ENCODE measurements at regions not wholly inside any gene's neighbourhood (a gene's known extent, or its start where the extent isn't known, plus 50 kb on each side); places are given as distances from the start of the nearest gene placed in this dataset.
A peak's percentile ranks its signal among the peaks of the same experiment; 100 is the strongest.
"Not testable (repeated sequence)": the region's sequence is repeated elsewhere in the genome, so short reads cannot be mapped to it uniquely, and the experiment has no call there.

DNA sequence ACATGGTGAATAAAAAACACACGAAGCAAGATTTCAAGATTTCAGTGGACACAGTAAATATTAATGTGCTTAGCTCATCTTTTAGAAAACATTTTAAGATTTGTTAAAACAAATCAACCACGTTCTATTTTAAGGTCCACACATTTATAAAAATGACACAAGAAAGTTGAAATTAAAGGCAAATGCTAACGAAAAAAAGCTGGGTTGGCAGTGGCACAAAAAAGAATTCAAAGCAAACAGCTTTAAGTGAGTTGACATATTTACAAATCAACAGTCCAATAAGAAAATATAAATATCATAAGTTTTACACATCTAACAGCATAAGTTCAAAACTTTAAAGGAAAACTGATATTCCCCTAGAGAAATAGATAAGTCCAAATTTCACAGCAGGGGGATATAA lies 430.4 kb upstream of the CCDC54 start:
- no peak for DNase-seq

- peak; percentile 43 for DNase-seq
These were observed 420.2 kb upstream of the CCDC54 start for GRCh38 chr3:106957029-106957428.

DNA sequence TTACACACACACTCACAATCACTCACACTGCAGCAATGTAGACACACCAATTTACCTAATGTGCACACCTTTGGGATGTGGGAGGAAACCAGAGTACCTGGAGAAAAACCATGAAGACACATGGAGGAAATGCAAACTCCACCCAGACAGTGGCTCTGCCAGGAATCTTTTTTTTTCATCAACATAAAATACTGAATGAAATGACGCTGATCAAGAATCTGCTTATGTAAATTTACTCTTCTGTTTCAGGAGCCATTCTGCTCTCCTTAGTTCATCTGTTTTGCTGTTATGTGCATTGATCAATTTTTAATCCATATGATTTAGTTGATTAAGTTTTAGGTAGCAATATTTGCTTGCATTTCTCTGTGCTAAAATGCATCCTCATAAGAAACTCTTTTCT lies 414.2 kb upstream of the CCDC54 start:
- DNase-seq, result no peak

DNA sequence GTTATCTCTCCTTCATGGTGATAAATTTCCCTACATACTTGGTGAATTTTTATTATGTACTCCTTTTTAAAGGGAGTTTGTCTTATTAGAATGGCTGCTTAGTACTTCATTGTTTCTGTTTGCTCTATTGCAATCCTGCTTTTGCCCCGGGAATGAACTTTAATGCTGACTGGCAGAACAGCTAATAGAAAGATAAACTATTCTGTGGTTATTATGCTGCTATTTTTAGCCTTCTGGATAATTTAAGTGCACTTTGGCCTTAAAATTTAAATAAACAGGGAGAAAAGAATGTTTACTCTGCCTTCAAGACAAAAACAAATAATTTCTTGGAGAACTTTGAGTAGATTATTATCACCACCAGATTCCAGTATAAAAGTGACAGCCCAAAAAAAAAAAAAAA lies 413.8 kb upstream of the CCDC54 start:
- peak; percentile 15 for DNase-seq

DNA sequence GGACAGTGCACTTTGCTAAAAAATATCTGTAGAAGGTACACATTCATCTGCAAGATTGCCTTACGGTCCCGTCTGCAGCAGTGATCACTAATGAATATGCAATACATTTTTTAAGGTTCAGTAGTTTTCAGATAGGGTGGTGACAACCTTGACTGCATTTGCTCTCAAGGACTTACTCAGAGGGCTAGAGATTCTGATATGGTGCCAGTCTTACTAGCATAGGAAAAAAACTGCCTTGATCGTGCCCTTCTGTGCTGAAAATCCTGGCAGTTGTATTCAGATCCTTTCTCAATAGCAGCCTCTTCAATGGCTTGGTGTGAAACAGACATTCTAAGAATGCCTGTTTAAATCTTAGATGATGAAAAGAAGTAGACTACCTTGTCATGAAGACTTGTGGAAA lies 411.9 kb upstream of the CCDC54 start:
- no peak for DNase-seq

DNA sequence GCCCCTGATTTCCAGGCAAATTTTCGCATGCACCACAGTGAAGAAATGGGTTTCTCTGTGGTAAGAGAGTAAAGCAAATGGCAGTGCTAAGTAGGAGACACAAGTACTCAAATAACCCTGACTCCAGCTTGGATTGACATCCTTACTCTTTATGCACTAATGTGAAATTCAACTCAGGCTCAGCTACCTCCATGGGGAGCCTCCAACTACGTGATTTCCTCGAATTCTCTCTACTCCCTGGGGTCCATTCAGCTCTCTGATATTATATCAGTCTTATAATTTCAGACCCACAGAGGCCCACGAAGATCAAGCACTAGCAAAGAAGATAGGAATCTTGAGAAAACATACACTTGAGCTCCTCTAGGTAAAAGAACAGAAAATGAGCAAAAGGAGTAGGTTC lies 407.6 kb upstream of the CCDC54 start:
- DNase-seq, result no peak

DNA sequence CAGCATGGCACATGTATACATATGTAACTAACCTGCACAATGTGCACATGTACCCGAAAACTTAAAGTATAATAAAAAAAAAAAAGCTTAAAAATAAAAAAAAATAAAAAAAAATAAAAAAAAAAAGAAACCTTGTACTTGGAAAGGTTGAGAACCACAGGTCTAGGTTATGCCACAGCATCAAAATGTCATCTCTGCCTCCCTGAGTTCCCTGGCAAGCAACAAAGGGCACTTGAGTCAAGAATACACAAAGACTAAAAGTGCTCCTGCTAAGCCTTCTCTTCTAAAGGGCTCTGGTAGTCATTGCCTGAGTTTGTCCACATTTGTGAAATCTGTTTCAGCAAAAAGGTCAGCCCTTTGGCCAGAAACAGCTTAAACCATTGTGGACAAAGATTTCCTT lies 395.8 kb upstream of the CCDC54 start:
- no peak for DNase-seq

- DNase-seq, result no peak
These were observed 391.5 kb upstream of the CCDC54 start for GRCh38 chr3:106985721-106986120.

GRCh38 chr3:106998841-106999682 lies 378.2 kb upstream of the CCDC54 start:
- not testable (repeated sequence) for DNase-seq

GRCh38 chr3:107001635-107002034 lies 375.6 kb upstream of the CCDC54 start:
- DNase-seq, result peak; percentile 50

DNA sequence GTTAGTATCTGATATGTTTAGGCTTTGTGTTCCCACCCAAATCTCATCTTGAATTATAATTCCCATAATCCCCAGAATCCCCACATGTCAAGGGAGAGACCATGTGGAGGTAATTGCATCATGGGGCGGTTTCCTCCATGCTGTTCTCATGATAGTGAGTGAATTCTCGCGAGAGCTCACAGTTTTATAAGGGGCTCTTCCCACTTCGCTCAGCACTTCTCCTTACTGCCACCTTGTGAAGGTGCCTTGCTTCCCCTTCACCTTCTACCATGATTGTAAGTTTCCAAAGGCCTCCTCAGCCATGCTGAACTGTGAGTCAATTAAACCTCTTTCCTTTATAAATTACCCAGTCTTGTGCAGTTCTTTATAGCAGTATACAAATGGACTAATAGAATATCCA lies 371.9 kb upstream of the CCDC54 start:
- not testable (repeated sequence) for DNase-seq

DNA sequence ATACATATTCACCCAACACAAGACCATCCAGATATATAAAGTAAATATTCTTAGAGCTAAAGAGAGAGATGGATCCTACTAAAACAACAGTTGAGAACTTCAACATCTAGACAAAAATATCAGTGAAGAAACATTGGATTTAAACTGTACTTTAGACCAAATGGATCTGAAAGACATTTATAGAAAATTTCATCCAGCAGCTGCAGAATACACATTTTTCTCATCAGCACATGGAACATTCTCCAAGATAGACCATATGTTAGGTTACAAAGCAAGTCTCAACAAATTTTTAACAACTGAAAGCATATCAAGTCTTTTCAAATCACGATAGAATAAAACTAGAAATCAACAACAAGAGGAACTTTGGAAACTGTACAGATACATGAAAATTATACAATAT lies 369.0 kb upstream of the CCDC54 start:
- DNase-seq, result no peak

DNA sequence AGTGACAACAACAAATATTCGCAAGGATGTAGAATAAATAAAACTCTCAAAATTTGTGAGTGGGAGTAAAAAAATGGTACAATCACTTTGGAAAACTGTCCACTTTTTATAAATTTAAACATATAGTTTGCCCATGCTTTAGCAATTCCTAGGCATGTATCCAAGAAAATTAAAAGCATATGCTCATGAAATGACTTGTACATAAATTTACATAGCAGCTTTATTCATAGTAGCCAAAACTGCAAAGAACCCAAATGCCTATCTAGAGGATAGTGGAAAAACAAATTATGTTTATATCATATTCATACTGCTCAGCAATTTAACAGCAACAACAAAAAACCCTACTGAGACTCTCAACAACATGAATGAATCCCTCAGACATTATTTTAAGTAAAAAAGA lies 363.6 kb upstream of the CCDC54 start:
- no peak for DNase-seq

GRCh38 chr3:107024551-107025026 lies 352.6 kb upstream of the CCDC54 start:
- peak; percentile 16 for DNase-seq

DNA sequence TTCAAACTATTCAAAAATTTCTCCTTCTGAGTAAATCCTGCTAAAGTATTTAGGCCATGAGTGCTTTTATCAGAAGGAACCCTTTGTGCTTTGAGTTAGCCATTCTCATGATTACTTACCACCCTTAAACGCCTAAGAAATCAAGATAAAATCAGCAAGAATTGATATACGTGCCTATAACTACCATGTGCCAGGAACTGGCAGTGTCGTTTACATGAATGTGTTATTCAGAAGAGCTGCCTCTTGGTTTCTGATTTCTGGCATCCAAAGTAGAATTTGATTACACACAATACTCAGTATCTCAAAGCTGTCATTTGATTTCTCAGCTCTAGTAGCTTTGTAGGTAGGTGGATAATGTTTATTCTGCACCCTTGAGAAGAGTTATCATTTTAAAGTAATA lies 351.3 kb upstream of the CCDC54 start:
- DNase-seq, result no peak

- no peak for DNase-seq
These were observed 349.2 kb upstream of the CCDC54 start for GRCh38 chr3:107028086-107028485.

- no peak for DNase-seq
These were observed 348.6 kb upstream of the CCDC54 start for GRCh38 chr3:107028626-107029025.

GRCh38 chr3:107032111-107032510 lies 345.1 kb upstream of the CCDC54 start:
- DNase-seq, result no peak

DNA sequence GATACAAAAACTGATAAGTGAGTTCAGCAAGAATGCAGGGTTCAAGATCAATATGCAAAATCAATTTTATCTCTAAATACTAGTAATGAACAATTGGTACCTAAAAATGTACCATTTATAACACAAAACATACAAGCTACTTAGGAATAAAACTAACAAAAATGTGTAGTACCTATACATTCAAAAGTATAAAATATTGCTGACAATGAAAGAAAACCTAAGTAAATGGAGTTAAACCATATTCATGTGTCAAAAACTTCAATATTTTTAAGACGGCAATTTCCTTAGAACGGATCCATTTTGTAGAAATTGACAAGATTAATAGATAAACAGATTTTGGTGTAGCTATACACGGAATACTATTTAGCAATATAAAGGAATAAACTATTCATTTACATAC lies 343.1 kb upstream of the CCDC54 start:
- DNase-seq, result no peak

- no peak for DNase-seq
These were observed 342.1 kb upstream of the CCDC54 start for GRCh38 chr3:107035176-107035575.

DNA sequence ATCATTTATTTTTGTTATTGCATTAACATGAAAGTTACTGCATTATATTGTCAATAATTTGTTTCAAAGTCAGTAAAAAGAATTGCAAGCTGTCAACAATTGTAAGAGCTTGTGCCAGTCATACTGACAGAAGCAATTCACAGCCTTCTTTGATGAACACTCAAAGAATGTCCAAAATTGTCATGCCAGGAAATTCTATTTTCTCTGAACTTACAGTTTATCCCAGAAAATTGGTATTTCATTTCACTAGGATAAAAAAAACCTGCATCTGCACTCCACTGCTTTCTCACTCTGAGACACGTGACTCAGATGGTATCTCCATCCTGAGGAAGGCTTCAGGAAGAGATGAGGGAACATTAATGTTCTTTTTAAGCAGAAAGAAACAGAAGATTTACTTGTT lies 332.6 kb upstream of the CCDC54 start:
- no peak for DNase-seq

DNA sequence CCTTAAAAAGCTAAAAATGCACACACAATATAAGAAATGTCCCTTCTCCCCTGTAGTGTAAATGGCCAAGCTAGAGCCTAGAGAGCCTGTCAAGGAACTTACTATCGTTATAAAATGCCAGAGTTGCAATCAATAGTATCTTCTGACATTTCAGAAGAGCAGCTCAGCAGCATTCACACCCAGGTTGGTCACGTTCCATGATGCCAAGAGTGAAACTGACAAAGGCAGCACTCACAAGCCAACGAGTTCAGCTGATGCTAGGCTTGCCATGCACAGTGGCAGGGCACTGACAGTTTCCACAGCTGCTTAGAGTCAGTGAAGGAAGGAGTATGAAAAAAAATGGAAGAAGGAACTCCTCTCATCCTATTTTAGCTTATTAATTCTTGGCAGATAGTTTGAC lies 331.4 kb upstream of the CCDC54 start:
- no peak for DNase-seq

GRCh38 chr3:107055181-107055942 lies 321.9 kb upstream of the CCDC54 start:
- no peak for DNase-seq

DNA sequence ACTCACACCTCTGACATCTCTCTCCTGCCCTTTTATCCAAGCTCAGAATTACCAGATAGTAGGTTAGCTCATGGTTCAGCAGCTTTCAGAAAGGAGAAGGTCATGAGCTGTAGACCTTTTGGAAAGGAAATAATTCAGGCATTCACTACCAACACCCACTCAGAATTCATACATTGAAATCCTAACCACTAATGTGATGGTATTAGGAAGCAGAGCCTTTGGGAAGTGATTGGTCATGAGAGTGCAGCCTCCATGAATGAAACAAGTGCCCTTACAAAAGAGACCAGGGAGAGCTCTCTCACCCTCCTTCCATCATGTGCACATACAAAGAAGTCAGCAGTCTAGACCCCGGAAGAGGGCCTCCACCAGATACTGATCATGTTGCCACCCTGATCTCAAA lies 315.8 kb upstream of the CCDC54 start:
- no peak for DNase-seq
